ENCODE measurements at regions not wholly inside any gene's neighbourhood (a gene's known extent, or its start where the extent isn't known, plus 50 kb on each side); places are given as distances from the start of the nearest gene placed in this dataset.
A peak's percentile ranks its signal among the peaks of the same experiment; 100 is the strongest.
"Not testable (repeated sequence)": the region's sequence is repeated elsewhere in the genome, so short reads cannot be mapped to it uniquely, and the experiment has no call there.

GRCh38 chr17:70286391-70286790 is 117.1 kb downstream of the KCNJ2 start:
- Histone ChIP-seq H3K27ac (ENCODE audit: low read length) (no peak overlapping the region), H3K4me3 (ENCODE audit: low read length) (no peak overlapping the region), H3K9me3 (ENCODE audit: control insufficient read depth, low read length) (no peaks in the 10 kb centered on the region), H3K4me1 (ENCODE audit: control insufficient read depth, insufficient read depth, low read length) (no peaks in the 10 kb centered on the region), H3K27me3 (ENCODE audit: control insufficient read depth, insufficient read depth) (no peaks in the 10 kb centered on the region)
- ATAC-seq = no peak
- WGBS = 77% methylated on average over 3 of the region's 3 CpGs
- intact Hi-C loops (cut with DNase I) = no loop called here
- DNase-seq = no peak

GRCh38 chr17:70288540-70289290 is 119.4 kb downstream of the KCNJ2 start:
- no peaks in the 10 kb centered on the region for H3K27me3 ChIP-seq (ENCODE audit: control insufficient read depth, insufficient read depth)
- intact Hi-C loops (cut with DNase I) = no loop called here
- WGBS = 79% methylated on average over 3 of the region's 3 CpGs
- no peak for ATAC-seq
- H3K27ac ChIP-seq (ENCODE audit: low read length) = no peak overlapping the region
- no peak for DNase-seq
- H3K9me3 ChIP-seq (ENCODE audit: control insufficient read depth, low read length) = no peaks in the 10 kb centered on the region
- H3K4me1 ChIP-seq (ENCODE audit: control insufficient read depth, insufficient read depth, low read length) = no peaks in the 10 kb centered on the region
- H3K4me3 ChIP-seq (ENCODE audit: low read length) = no peak overlapping the region

GRCh38 chr17:70290770-70291169 is 121.4 kb downstream of the KCNJ2 start:
- Histone ChIP-seq H3K27me3 (ENCODE audit: control insufficient read depth, insufficient read depth) (no peaks in the 10 kb centered on the region), H3K9me3 (ENCODE audit: control insufficient read depth, low read length) (no peaks in the 10 kb centered on the region), H3K27ac (ENCODE audit: low read length) (no peak overlapping the region), H3K4me3 (ENCODE audit: low read length) (no peak overlapping the region), H3K4me1 (ENCODE audit: control insufficient read depth, insufficient read depth, low read length) (no peaks in the 10 kb centered on the region)
- intact Hi-C loops (cut with DNase I) = no loop called here
- WGBS = 68% methylated on average over 2 of the region's 2 CpGs
- ATAC-seq (no peak), DNase-seq (no peak)

GRCh38 chr17:70292366-70292765 is 123.0 kb downstream of the KCNJ2 start:
- no peaks in the 10 kb centered on the region for H3K27me3 ChIP-seq (ENCODE audit: control insufficient read depth, insufficient read depth)
- no peak overlapping the region for H3K27ac ChIP-seq (ENCODE audit: low read length)
- DNase-seq (no peak), ATAC-seq (no peak)
- intact Hi-C loops (cut with DNase I) = no loop called here
- H3K4me1 ChIP-seq (ENCODE audit: control insufficient read depth, insufficient read depth, low read length) = no peaks in the 10 kb centered on the region
- 16% methylated on average over 1 of the region's 1 CpG for WGBS
- H3K4me3 ChIP-seq (ENCODE audit: low read length) = no peak overlapping the region
- no peaks in the 10 kb centered on the region for H3K9me3 ChIP-seq (ENCODE audit: control insufficient read depth, low read length)

GRCh38 chr17:70293564-70294310 is 124.4 kb downstream of the KCNJ2 start:
- DNase-seq; ATAC-seq; intact Hi-C loops (cut with DNase I); H3K27me3 ChIP-seq (ENCODE audit: control insufficient read depth, insufficient read depth); H3K9me3 ChIP-seq (ENCODE audit: control insufficient read depth, low read length); H3K27ac ChIP-seq (ENCODE audit: low read length); H3K4me3 ChIP-seq (ENCODE audit: low read length); H3K4me1 ChIP-seq (ENCODE audit: control insufficient read depth, insufficient read depth, low read length): not testable (repeated sequence)
- 92% methylated on average over 6 of the region's 6 CpGs for WGBS

GRCh38 chr17:70295329-70295728 is 126.0 kb downstream of the KCNJ2 start:
- intact Hi-C loops (cut with DNase I) = no loop called here
- H3K27ac ChIP-seq (ENCODE audit: low read length) = no peak overlapping the region
- no peaks in the 10 kb centered on the region for H3K4me1 ChIP-seq (ENCODE audit: control insufficient read depth, insufficient read depth, low read length)
- ATAC-seq (no peak), DNase-seq (no peak)
- 31% methylated on average over 1 of the region's 1 CpG for WGBS
- H3K4me3 ChIP-seq (ENCODE audit: low read length) = no peak overlapping the region
- no peaks in the 10 kb centered on the region for H3K27me3 ChIP-seq (ENCODE audit: control insufficient read depth, insufficient read depth)
- no peaks in the 10 kb centered on the region for H3K9me3 ChIP-seq (ENCODE audit: control insufficient read depth, low read length)

GRCh38 chr17:70295731-70296130 is 126.4 kb downstream of the KCNJ2 start:
- Histone ChIP-seq H3K27ac (ENCODE audit: low read length) (no peak overlapping the region), H3K4me3 (ENCODE audit: low read length) (no peak overlapping the region), H3K4me1 (ENCODE audit: control insufficient read depth, insufficient read depth, low read length) (no peaks in the 10 kb centered on the region), H3K27me3 (ENCODE audit: control insufficient read depth, insufficient read depth) (no peaks in the 10 kb centered on the region), H3K9me3 (ENCODE audit: control insufficient read depth, low read length) (no peaks in the 10 kb centered on the region)
- ATAC-seq = peak; percentile 57 to 64
- DNase-seq = peak in 1 of 3 donors; percentile 27
- WGBS = 75% methylated on average over 1 of the region's 1 CpG
- intact Hi-C loops (cut with DNase I) = no loop called here

- intact Hi-C loops (cut with DNase I) = no loop called here
- no peak overlapping the region for H3K27ac ChIP-seq (ENCODE audit: low read length)
Observed at GRCh38 chr17:70296456-70296855, 127.1 kb downstream of the KCNJ2 start.

GRCh38 chr17:70297397-70297796 is 128.1 kb downstream of the KCNJ2 start:
- intact Hi-C loops (cut with DNase I) = no loop called here
- no peaks in the 10 kb centered on the region for H3K4me1 ChIP-seq (ENCODE audit: control insufficient read depth, insufficient read depth, low read length)
- H3K4me3 ChIP-seq (ENCODE audit: low read length) = no peak overlapping the region
- DNase-seq (no peak), ATAC-seq (no peak)
- no peak overlapping the region for H3K27ac ChIP-seq (ENCODE audit: low read length)
- WGBS = 87% methylated on average over 2 of the region's 2 CpGs
- no peaks in the 10 kb centered on the region for H3K27me3 ChIP-seq (ENCODE audit: control insufficient read depth, insufficient read depth)
- H3K9me3 ChIP-seq (ENCODE audit: control insufficient read depth, low read length) = no peaks in the 10 kb centered on the region

More at GRCh38 chr17:70296456-70296855, 127.1 kb downstream of the KCNJ2 start:
- no peaks in the 10 kb centered on the region for H3K27me3 ChIP-seq (ENCODE audit: control insufficient read depth, insufficient read depth)
- H3K9me3 ChIP-seq (ENCODE audit: control insufficient read depth, low read length) = no peaks in the 10 kb centered on the region
- no peak overlapping the region for H3K4me3 ChIP-seq (ENCODE audit: low read length)
- DNase-seq (no peak), ATAC-seq (no peak)
- H3K4me1 ChIP-seq (ENCODE audit: control insufficient read depth, insufficient read depth, low read length) = no peaks in the 10 kb centered on the region
- WGBS = 89% methylated on average over 2 of the region's 2 CpGs

GRCh38 chr17:70298929-70299531 is 129.7 kb downstream of the KCNJ2 start:
- Histone ChIP-seq H3K4me3 (ENCODE audit: low read length) (no peak overlapping the region), H3K9me3 (ENCODE audit: control insufficient read depth, low read length) (no peaks in the 10 kb centered on the region), H3K27me3 (ENCODE audit: control insufficient read depth, insufficient read depth) (no peaks in the 10 kb centered on the region), H3K27ac (ENCODE audit: low read length) (no peak overlapping the region), H3K4me1 (ENCODE audit: control insufficient read depth, insufficient read depth, low read length) (no peaks in the 10 kb centered on the region)
- ATAC-seq = no peak
- no peak for DNase-seq
- WGBS = 67% methylated on average over 8 of the region's 8 CpGs
- intact Hi-C loops (cut with DNase I) = no loop called here
